ENCODE measurements at regions not wholly inside any gene's neighbourhood (a gene's known extent, or its start where the extent isn't known, plus 50 kb on each side); places are given as distances from the start of the nearest gene placed in this dataset.

DNA sequence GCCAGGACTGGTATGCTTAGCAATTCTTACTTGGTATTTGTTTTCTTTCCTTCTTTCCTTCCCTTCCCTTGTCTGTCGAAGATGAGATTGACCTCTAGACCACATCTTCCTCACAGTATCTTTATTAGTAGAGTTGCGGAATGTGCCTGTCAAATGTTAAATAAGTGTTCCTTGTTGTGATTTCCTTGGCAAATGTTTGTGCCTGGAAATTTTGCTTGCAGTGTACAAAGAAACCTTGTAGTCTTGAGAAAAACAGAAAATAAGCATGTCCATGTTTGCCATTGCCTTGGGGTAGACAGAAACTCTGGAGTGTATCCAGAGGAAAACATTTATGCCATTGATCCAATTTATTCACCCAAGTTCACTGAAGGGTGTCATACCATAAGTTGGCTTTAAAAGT, 79.5 kb upstream of the ZNF385D start:
- TF ChIP-seq CTCF (conservative IDR thresholded peaks at IDR 0.05; ENCODE audit: low read depth, low read length) = no peak
- TF ChIP-seq EZH2 (IDR thresholded peaks at IDR 0.05; ENCODE audit: low read length, unreplicated experiment) = no peak
- no peak for TF ChIP-seq EZH2phosphoT487 (IDR thresholded peaks at IDR 0.05; ENCODE audit: borderline replicate concordance, low read length)
